HG02870 (cell line): ENCODE measurements at regions not wholly inside any gene's neighbourhood (a gene's known extent, or its start where the extent isn't known, plus 50 kb on each side); places are given as distances from the start of the nearest gene placed in this dataset.
"Not testable (repeated sequence)": the region's sequence is repeated elsewhere in the genome, so short reads cannot be mapped to it uniquely, and the experiment has no call there.

ENCODE experiments used
- ATAC-seq: cut with Tn5 transposase; IDR thresholded peaks from one replicate; pipeline ENCODE4 v1.9.1; 2021; ENCODE audit warnings: mild to moderate bottlenecking, moderate library complexity; ENCODE audit not compliant: unreplicated experiment

- ATAC-seq, result not testable (repeated sequence)
These were observed 763.3 kb downstream of the SPATA31A7 start for GRCh38 chr9:61953108-61953507.

GRCh38 chr9:61971635-61972034 lies 781.8 kb downstream of the SPATA31A7 start:
- ATAC-seq, result not testable (repeated sequence)

- ATAC-seq, result not testable (repeated sequence)
These were observed 784.7 kb downstream of the SPATA31A7 start for GRCh38 chr9:61974501-61974900.

GRCh38 chr9:61976318-61976717 lies 786.5 kb downstream of the SPATA31A7 start:
- ATAC-seq, result not testable (repeated sequence)

- ATAC-seq, result not testable (repeated sequence)
These were observed 792.9 kb downstream of the SPATA31A7 start for GRCh38 chr9:61982727-61983126.

GRCh38 chr9:61983441-61983840 lies 793.6 kb downstream of the SPATA31A7 start:
- ATAC-seq, result not testable (repeated sequence)

- not testable (repeated sequence) for ATAC-seq
These were observed 794.1 kb downstream of the SPATA31A7 start for GRCh38 chr9:61983954-61984353.

GRCh38 chr9:61984513-61984912 lies 794.7 kb downstream of the SPATA31A7 start:
- not testable (repeated sequence) for ATAC-seq

GRCh38 chr9:61992110-61992509 lies 802.3 kb downstream of the SPATA31A7 start:
- not testable (repeated sequence) for ATAC-seq

GRCh38 chr9:62032441-62032840 lies 842.6 kb downstream of the SPATA31A7 start:
- ATAC-seq, result not testable (repeated sequence)

- ATAC-seq, result not testable (repeated sequence)
These were observed 848.4 kb downstream of the SPATA31A7 start for GRCh38 chr9:62038260-62038659.

- not testable (repeated sequence) for ATAC-seq
These were observed 868.3 kb downstream of the SPATA31A7 start for GRCh38 chr9:62058155-62058554.

- ATAC-seq, result not testable (repeated sequence)
These were observed 881.2 kb downstream of the SPATA31A7 start for GRCh38 chr9:62071043-62071442.

GRCh38 chr9:62073401-62073800 lies 883.6 kb downstream of the SPATA31A7 start:
- not testable (repeated sequence) for ATAC-seq

GRCh38 chr9:62084245-62084644 lies 894.4 kb downstream of the SPATA31A7 start:
- not testable (repeated sequence) for ATAC-seq

GRCh38 chr9:62095714-62096345 lies 906.0 kb downstream of the SPATA31A7 start:
- ATAC-seq, result not testable (repeated sequence)

- peak; percentile 94 for ATAC-seq
These were observed 920.6 kb downstream of the SPATA31A7 start for GRCh38 chr9:62110486-62110885.

GRCh38 chr9:62116951-62117640 lies 927.3 kb downstream of the SPATA31A7 start:
- not testable (repeated sequence) for ATAC-seq

- not testable (repeated sequence) for ATAC-seq
These were observed 929.8 kb downstream of the SPATA31A7 start for GRCh38 chr9:62119656-62120055.

- not testable (repeated sequence) for ATAC-seq
These were observed 936.1 kb downstream of the SPATA31A7 start for GRCh38 chr9:62125631-62126611.

- not testable (repeated sequence) for ATAC-seq
These were observed 945.2 kb downstream of the SPATA31A7 start for GRCh38 chr9:62135022-62135421.
